HL-60 (cell line): ENCODE measurements at regions not wholly inside any gene's neighbourhood (a gene's known extent, or its start where the extent isn't known, plus 50 kb on each side); places are given as distances from the start of the nearest gene placed in this dataset.

ENCODE experiments used
- GABPA ChIP-seq: IDR thresholded peaks from 2 replicates; pipeline ENCODE4 v1.6.1; 2012; ENCODE audit warnings: low read depth
- POLR2AphosphoS5 ChIP-seq: IDR thresholded peaks from 2 replicates; pipeline ENCODE4 v1.6.1; 2012; ENCODE audit warnings: low read depth
- SPI1 ChIP-seq: IDR thresholded peaks from 2 replicates; pipeline ENCODE4 v1.6.1; 2012; ENCODE audit warnings: low read depth, mild to moderate bottlenecking, borderline replicate concordance
- TF ChIP-seq, protein P1 (sequence below): IDR thresholded peaks from one replicate; pipeline ENCODE4 v1.5.1; 2011; ENCODE audit warnings: low read length, control low read depth, inconsistent platforms; ENCODE audit not compliant: insufficient read depth

DNA sequence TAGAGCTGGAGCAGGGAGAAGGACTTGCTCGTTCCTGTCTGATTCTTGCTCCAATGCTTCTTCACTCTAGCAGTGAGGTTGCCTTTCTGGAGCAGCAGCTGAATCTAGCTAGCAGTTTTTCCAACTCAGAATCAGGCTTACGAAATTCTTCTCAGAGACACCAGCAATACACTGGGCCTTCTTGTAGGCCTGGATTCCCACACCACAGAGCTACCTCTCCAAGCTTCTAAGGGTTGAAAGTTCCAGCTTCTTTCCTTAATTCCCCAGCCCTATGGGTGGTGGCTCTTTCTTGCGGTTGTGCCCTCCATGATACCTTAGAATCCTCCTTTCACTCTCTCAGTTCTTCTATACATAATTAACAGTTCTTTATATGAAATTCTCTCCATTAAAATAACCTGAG lies 586.6 kb downstream of the INHBA start:
- TF ChIP-seq, protein P1, sequence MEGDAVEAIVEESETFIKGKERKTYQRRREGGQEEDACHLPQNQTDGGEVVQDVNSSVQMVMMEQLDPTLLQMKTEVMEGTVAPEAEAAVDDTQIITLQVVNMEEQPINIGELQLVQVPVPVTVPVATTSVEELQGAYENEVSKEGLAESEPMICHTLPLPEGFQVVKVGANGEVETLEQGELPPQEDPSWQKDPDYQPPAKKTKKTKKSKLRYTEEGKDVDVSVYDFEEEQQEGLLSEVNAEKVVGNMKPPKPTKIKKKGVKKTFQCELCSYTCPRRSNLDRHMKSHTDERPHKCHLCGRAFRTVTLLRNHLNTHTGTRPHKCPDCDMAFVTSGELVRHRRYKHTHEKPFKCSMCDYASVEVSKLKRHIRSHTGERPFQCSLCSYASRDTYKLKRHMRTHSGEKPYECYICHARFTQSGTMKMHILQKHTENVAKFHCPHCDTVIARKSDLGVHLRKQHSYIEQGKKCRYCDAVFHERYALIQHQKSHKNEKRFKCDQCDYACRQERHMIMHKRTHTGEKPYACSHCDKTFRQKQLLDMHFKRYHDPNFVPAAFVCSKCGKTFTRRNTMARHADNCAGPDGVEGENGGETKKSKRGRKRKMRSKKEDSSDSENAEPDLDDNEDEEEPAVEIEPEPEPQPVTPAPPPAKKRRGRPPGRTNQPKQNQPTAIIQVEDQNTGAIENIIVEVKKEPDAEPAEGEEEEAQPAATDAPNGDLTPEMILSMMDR, result no peak
- TF ChIP-seq POLR2AphosphoS5 (no peak), SPI1 (no peak), GABPA (no peak)
